GM19372 (cell line): ENCODE measurements at regions not wholly inside any gene's neighbourhood (a gene's known extent, or its start where the extent isn't known, plus 50 kb on each side); places are given as distances from the start of the nearest gene placed in this dataset.
"Not testable (repeated sequence)": the region's sequence is repeated elsewhere in the genome, so short reads cannot be mapped to it uniquely, and the experiment has no call there.

Experiments used
- ATAC-seq: cut with Tn5 transposase; IDR thresholded peaks from one replicate; pipeline ENCODE4 v1.9.1; 2021; ENCODE audit warnings: mild to moderate bottlenecking, low read depth, moderate library complexity; ENCODE audit not compliant: unreplicated experiment

- ATAC-seq: no peak
These were observed 233.3 kb downstream of the TINAG start for GRCh38 chr6:54541541-54541940.

- ATAC-seq: no peak
These were observed 250.9 kb downstream of the TINAG start for GRCh38 chr6:54559136-54559535.

GRCh38 chr6:54564188-54564587, 255.9 kb downstream of the TINAG start:
- ATAC-seq: not testable (repeated sequence)

GRCh38 chr6:54574671-54575070, 266.4 kb downstream of the TINAG start:
- no peak for ATAC-seq

GRCh38 chr6:54578261-54578660, 268.3 kb upstream of the FAM83B start:
- no peak for ATAC-seq

GRCh38 chr6:54579011-54579410, 267.6 kb upstream of the FAM83B start:
- no peak for ATAC-seq

- ATAC-seq: no peak
These were observed 260.3 kb upstream of the FAM83B start for GRCh38 chr6:54586251-54586650.

GRCh38 chr6:54587277-54587676, 259.3 kb upstream of the FAM83B start:
- ATAC-seq: no peak

- ATAC-seq: no peak
These were observed 258.4 kb upstream of the FAM83B start for GRCh38 chr6:54588176-54588575.

GRCh38 chr6:54595844-54596243, 250.7 kb upstream of the FAM83B start:
- ATAC-seq: no peak

GRCh38 chr6:54598787-54599313, 247.7 kb upstream of the FAM83B start:
- no peak for ATAC-seq

- no peak for ATAC-seq
These were observed 244.8 kb upstream of the FAM83B start for GRCh38 chr6:54601600-54602300.

GRCh38 chr6:54602591-54602990, 244.0 kb upstream of the FAM83B start:
- ATAC-seq: no peak

GRCh38 chr6:54609981-54610380, 236.6 kb upstream of the FAM83B start:
- ATAC-seq: no peak

- ATAC-seq: no peak
These were observed 233.0 kb upstream of the FAM83B start for GRCh38 chr6:54613596-54613995.

GRCh38 chr6:54614499-54615195, 231.9 kb upstream of the FAM83B start:
- ATAC-seq: no peak

GRCh38 chr6:54617730-54618129, 228.8 kb upstream of the FAM83B start:
- ATAC-seq: no peak

GRCh38 chr6:54618572-54618971, 228.0 kb upstream of the FAM83B start:
- ATAC-seq: no peak

GRCh38 chr6:54619102-54619501, 227.5 kb upstream of the FAM83B start:
- no peak for ATAC-seq

- no peak for ATAC-seq
These were observed 225.3 kb upstream of the FAM83B start for GRCh38 chr6:54621285-54621684.

- ATAC-seq: no peak
These were observed 222.4 kb upstream of the FAM83B start for GRCh38 chr6:54624216-54624615.

GRCh38 chr6:54624779-54625178, 221.8 kb upstream of the FAM83B start:
- no peak for ATAC-seq
